Pons (tissue), 1 donor: ENCODE measurements at regions not wholly inside any gene's neighbourhood (a gene's known extent, or its start where the extent isn't known, plus 50 kb on each side); places are given as distances from the start of the nearest gene placed in this dataset.

Source experiments
- DNase-seq: peaks from one replicate; pipeline ENCODE4 v3.0.0-alpha.2; 2016; ENCODE audit warnings: low spot score

GRCh38 chr4:130632731-130633604, 1537.0 kb downstream of the C4orf33 start:
- no peak for DNase-seq

- DNase-seq, result no peak
Observed at GRCh38 chr4:130636486-130636885, 1540.5 kb downstream of the C4orf33 start.

- DNase-seq, result no peak
Observed at GRCh38 chr4:130640592-130640991, 1544.6 kb downstream of the C4orf33 start.

- no peak for DNase-seq
Observed at GRCh38 chr4:130646886-130647285, 1550.9 kb downstream of the C4orf33 start.

GRCh38 chr4:130648570-130648969, 1552.6 kb downstream of the C4orf33 start:
- no peak for DNase-seq

GRCh38 chr4:130653842-130654241, 1557.9 kb downstream of the C4orf33 start:
- DNase-seq, result no peak

- no peak for DNase-seq
Observed at GRCh38 chr4:130659320-130659719, 1563.4 kb downstream of the C4orf33 start.

- DNase-seq, result no peak
Observed at GRCh38 chr4:130668859-130669258, 1572.9 kb downstream of the C4orf33 start.

- no peak for DNase-seq
Observed at GRCh38 chr4:130675266-130675665, 1579.3 kb downstream of the C4orf33 start.

- no peak for DNase-seq
Observed at GRCh38 chr4:130689181-130689580, 1593.2 kb downstream of the C4orf33 start.

- DNase-seq, result no peak
Observed at GRCh38 chr4:130698251-130698650, 1602.3 kb downstream of the C4orf33 start.

- no peak for DNase-seq
Observed at GRCh38 chr4:130699004-130699403, 1603.1 kb downstream of the C4orf33 start.

- no peak for DNase-seq
Observed at GRCh38 chr4:130703211-130703935, 1607.4 kb downstream of the C4orf33 start.

GRCh38 chr4:130705023-130705422, 1609.1 kb downstream of the C4orf33 start:
- no peak for DNase-seq

- no peak for DNase-seq
Observed at GRCh38 chr4:130712038-130712437, 1616.1 kb downstream of the C4orf33 start.

GRCh38 chr4:130714006-130714405, 1618.1 kb downstream of the C4orf33 start:
- no peak for DNase-seq

GRCh38 chr4:130722361-130722760, 1626.4 kb downstream of the C4orf33 start:
- DNase-seq, result no peak

GRCh38 chr4:130736436-130737185, 1640.7 kb downstream of the C4orf33 start:
- no peak for DNase-seq

- DNase-seq, result peak; percentile 14
Observed at GRCh38 chr4:130738233-130738632, 1642.3 kb downstream of the C4orf33 start.

- DNase-seq, result no peak
Observed at GRCh38 chr4:130747842-130748241, 1651.9 kb downstream of the C4orf33 start.

- DNase-seq, result no peak
Observed at GRCh38 chr4:130753926-130754325, 1658.0 kb downstream of the C4orf33 start.

- DNase-seq, result no peak
Observed at GRCh38 chr4:130760246-130760645, 1664.3 kb downstream of the C4orf33 start.
